ENCODE measurements at regions not wholly inside any gene's neighbourhood (a gene's known extent, or its start where the extent isn't known, plus 50 kb on each side); places are given as distances from the start of the nearest gene placed in this dataset.
A peak's percentile ranks its signal among the peaks of the same experiment; 100 is the strongest.

GRCh38 chr13:30120133-30120822 lies 187.1 kb downstream of the KATNAL1 start:
- H3K27ac ChIP-seq = no peak overlapping the region
- no peak for DNase-seq (ENCODE audit: low spot score)
- no peak overlapping the region for H3K4me3 ChIP-seq
- TF ChIP-seq, protein P1, sequence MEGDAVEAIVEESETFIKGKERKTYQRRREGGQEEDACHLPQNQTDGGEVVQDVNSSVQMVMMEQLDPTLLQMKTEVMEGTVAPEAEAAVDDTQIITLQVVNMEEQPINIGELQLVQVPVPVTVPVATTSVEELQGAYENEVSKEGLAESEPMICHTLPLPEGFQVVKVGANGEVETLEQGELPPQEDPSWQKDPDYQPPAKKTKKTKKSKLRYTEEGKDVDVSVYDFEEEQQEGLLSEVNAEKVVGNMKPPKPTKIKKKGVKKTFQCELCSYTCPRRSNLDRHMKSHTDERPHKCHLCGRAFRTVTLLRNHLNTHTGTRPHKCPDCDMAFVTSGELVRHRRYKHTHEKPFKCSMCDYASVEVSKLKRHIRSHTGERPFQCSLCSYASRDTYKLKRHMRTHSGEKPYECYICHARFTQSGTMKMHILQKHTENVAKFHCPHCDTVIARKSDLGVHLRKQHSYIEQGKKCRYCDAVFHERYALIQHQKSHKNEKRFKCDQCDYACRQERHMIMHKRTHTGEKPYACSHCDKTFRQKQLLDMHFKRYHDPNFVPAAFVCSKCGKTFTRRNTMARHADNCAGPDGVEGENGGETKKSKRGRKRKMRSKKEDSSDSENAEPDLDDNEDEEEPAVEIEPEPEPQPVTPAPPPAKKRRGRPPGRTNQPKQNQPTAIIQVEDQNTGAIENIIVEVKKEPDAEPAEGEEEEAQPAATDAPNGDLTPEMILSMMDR (IDR thresholded peaks at IDR 0.05) = no peak

- no peak for DNase-seq (ENCODE audit: low spot score)
- H3K4me3 ChIP-seq = no peak overlapping the region
- no peak overlapping the region for H3K27ac ChIP-seq
- TF ChIP-seq, protein P1 (IDR thresholded peaks at IDR 0.05) = no peak
Measured at GRCh38 chr13:30119476-30119875, 187.9 kb downstream of the KATNAL1 start.

- Histone ChIP-seq H3K4me3 (no peak overlapping the region), H3K27ac (no peak overlapping the region)
- TF ChIP-seq, protein P1 (IDR thresholded peaks at IDR 0.05) = no peak
- no peak for DNase-seq (ENCODE audit: low spot score)
Measured at GRCh38 chr13:30116379-30116778, 191.0 kb downstream of the KATNAL1 start.

GRCh38 chr13:30115257-30115600 lies 192.1 kb downstream of the KATNAL1 start:
- TF ChIP-seq, protein P1 (IDR thresholded peaks at IDR 0.05) = peak; percentile 12
- Histone ChIP-seq H3K27ac (no peak overlapping the region), H3K4me3 (peak overlapping the region; percentile 96)
- DNase-seq (ENCODE audit: low spot score) = no peak

GRCh38 chr13:30114571-30115256 lies 192.6 kb downstream of the KATNAL1 start:
- peak; percentile 86 for DNase-seq (ENCODE audit: low spot score)
- H3K4me3 ChIP-seq = peak overlapping the region; percentile 96
- TF ChIP-seq, protein P1 (IDR thresholded peaks at IDR 0.05) = peak; percentile 85
- H3K27ac ChIP-seq = peak overlapping the region; percentile 52 to 76

DNA sequence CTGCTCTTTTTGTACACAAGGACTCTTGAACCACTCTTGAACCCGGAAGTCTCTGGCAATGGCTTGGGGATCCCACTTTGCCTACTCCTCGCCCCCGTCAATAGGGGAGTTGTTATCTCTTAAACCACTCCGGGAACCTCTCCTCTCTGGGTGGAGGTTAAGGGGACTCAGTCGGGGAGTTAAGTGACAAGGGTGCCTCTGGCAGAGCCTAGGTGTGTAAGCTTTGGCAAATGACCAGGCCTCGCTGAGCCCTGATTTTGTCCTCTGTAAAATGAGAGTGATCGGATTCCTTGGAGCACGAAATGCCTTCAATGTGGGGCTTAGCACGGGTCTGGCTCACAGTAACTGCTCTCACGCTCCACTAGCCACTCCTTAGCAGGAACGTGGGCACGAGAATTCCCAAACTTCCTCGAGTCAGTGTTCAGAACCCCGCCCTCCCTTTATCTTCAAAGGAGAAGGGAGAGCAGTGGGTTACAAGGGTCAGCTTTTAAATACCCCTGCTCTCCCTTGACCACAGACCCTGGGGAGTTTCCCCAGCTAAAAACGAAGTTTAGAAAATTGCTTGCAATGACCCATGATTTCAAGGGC lies 193.3 kb downstream of the KATNAL1 start:
- DNase-seq (ENCODE audit: low spot score) = no peak
- peak overlapping the region; percentile 96 for H3K4me3 ChIP-seq
- TF ChIP-seq, protein P1 (IDR thresholded peaks at IDR 0.05) = no peak
- H3K27ac ChIP-seq = peak overlapping the region; percentile 52 to 76

All from coronary artery (tissue), 2 donors.